HG02970 (cell line): ENCODE measurements at regions not wholly inside any gene's neighbourhood (a gene's known extent, or its start where the extent isn't known, plus 50 kb on each side); places are given as distances from the start of the nearest gene placed in this dataset.

Experiments
- ATAC-seq: cut with Tn5 transposase; IDR thresholded peaks from one replicate; pipeline ENCODE4 v1.9.1; 2021; ENCODE audit warnings: mild to moderate bottlenecking, moderate library complexity, moderate number of reproducible peaks; ENCODE audit not compliant: unreplicated experiment, low FRiP score

DNA sequence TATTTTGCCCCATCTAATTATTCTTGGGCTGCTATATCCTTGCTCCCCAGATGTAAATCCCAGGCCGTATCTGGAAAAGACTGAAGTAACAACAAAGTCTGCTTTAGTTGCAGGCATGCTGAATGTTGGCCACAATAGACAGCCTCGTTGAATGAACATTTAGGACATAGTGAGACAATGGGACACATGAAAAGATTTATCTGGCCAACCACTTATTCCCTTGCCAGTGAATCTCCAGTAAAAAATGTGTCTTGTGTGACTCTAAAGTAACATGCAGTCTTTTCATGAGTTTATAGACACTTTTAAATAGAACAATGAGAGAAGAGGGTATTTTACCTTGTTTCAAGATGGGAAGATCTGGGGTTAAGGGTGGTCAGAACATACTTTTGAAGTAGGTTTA is 60.2 kb upstream of the STXBP6 start:
- ATAC-seq: no peak

DNA sequence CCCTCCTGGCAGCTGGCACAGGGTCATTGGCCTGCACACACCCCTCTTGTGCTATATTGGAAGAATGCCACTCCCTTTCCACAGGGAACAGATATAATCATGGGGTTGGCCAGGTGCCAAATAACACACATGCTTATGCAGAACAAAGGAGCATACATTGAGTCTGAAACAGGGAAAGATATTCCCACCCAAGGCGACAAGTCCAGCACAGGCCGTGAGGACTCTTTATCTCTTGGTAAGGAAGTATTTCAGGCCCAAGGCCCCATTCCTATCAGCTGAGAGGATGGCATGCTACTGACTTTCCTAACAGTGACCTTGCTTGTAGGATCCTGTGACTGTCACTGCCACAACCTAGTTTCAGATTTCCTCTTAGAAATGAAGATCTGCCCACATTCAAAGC is 59.0 kb upstream of the STXBP6 start:
- no peak for ATAC-seq

DNA sequence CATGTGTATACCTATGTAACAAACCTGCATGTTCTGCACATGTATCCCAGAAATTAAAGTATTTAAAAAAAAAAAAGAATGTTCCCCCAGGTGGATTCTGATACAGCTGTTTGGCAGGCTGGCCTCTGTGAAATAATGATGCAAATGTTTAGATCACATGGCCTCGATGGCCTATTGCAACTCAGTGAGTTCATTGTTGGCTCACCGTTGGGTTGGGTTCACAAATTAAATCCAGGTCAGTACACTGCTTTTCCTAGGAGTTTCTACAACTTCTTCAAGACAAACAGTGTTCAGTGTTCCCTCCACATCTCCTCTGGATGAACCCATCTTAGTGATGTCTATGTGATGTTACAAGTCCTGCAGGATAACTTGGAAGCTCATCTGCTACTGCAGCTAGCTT is 58.3 kb upstream of the STXBP6 start:
- ATAC-seq: no peak

DNA sequence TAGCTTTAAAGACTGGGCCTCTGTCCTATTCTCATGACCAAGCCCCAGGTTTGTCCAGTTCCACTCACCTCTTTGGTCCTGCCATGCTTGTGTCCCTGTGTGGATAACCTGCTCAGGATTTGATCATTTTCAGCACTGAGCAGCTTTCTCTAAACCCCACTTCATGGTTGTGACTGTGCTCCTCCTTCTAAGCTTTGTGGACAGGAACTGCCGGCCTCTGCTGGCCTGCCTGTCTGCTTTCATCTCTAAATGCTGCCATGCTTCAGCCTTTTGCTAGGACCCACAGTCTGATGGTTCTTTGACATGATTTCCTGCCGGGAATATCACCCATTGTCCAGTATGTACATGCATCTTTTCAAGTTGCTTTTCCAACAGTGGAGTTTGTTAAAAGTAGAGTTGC is 53.9 kb upstream of the STXBP6 start:
- no peak for ATAC-seq

DNA sequence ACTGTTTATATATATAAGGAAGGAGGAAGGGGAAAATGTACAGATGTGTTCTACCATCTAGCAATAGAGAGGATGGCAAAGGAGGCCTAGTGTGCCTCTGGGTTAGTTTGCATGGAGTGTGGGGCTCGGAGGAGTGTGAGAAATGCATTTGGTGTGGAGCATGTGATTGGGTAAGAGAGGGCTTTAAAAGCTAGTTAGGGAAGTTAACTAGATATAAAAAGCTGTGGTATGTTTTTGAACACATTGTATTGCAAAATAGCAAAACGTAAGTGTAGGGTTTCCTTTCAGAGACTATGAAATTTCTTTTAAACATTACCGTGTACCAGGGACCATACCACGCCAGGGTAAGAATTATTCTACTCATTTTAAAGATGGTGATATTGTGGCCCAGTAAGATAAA is 53.3 kb upstream of the STXBP6 start:
- no peak for ATAC-seq

DNA sequence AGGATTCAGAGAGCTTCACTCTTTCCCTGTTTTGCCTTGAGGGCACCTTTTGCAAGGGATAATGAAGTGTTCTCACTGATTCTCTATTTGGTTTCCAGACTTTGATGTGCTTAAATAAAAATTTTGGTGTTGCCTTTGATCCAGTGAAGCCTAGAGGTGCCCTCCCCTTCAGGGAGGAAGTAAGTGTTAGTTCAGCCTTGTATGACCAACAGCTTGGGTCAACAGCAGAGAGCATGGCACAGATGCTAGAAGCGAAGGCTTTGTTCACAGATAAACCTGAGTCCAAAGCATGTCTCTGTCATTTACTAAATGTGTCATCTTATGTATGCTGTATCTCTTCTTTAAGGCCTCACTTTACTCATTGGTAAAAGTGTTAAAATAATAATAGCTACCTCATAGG is 52.8 kb upstream of the STXBP6 start:
- ATAC-seq: no peak

DNA sequence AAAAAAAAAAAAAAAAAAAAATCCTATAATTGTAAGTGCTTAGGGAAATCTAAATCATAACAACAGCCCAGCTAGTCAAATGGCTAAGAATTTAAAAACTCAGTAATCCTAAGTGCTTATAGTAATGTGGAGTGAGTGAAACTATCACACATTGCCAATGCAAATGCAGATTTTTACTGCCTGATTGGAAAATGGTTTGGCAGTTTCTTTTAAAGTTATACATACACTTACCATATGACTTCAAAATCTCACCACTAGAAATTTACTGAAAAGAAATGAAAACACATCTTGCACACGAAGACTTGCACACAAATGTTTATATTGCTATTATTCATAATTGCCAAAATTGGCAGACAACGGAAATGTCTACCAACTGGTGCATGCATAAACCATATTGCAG is 51.3 kb upstream of the STXBP6 start:
- ATAC-seq: no peak
